GM12891 (cell line): ENCODE measurements at regions not wholly inside any gene's neighbourhood (a gene's known extent, or its start where the extent isn't known, plus 50 kb on each side); places are given as distances from the start of the nearest gene placed in this dataset.

Experiments used
- DNase-seq: peaks from one replicate; pipeline ENCODE4 v3.0.0; 2011; ENCODE audit warnings: low spot score; ENCODE audit not compliant: insufficient read length
- FAIRE-seq: peaks from 2 replicates; lab custom pipeline; 2011; peaks lifted over from hg19 to GRCh38; lab: Jason Lieb, UNC
- PAX5 ChIP-seq: IDR thresholded peaks from 2 replicates; pipeline ENCODE4 v1.6.1; 2011; ENCODE audit warnings: low read length, moderate library complexity, mild to moderate bottlenecking; ENCODE audit not compliant: insufficient read depth, severe bottlenecking
- POLR2A ChIP-seq: IDR thresholded peaks from 2 replicates; pipeline ENCODE4 v1.6.1; 2011; ENCODE audit warnings: low read depth, low read length, control low read depth
- POLR2AphosphoS5 ChIP-seq: IDR thresholded peaks from 2 replicates; pipeline ENCODE4 v1.6.1; 2011; ENCODE audit warnings: low read depth, low read length, control low read depth
- POU2F2 ChIP-seq: IDR thresholded peaks from 2 replicates; pipeline ENCODE4 v1.6.1; 2011; ENCODE audit warnings: low read depth, mild to moderate bottlenecking, control low read depth, low read length, moderate library complexity
- SPI1 ChIP-seq: IDR thresholded peaks from 2 replicates; pipeline ENCODE4 v1.6.1; 2011; ENCODE audit warnings: low read depth, low read length, control low read depth
- TAF1 ChIP-seq: IDR thresholded peaks from 2 replicates; pipeline ENCODE4 v1.6.1; 2011; ENCODE audit warnings: low read depth, low read length, control low read depth

DNA sequence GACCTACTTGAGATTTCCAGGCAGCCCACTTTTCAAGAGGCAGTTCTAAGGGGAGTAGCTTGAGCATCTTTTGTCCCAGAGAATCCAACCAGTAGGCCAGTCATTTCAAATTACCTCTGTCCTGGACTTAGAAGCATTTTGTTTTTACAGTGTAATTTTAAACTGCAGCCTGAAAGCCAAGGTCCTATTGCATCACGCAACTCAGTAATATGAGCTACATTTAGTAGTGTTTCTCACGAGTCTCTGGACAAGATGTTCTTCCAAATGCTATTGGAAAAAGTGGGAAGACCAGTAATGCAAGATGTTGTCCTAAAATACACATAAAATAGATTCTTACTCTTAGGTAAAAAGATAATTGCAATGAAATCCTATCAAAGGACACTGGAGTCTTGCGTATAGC, 182.5 kb upstream of the ARX start:
- DNase-seq (no peak), FAIRE-seq (no peak)
- TF ChIP-seq SPI1 (no peak), POU2F2 (no peak), POLR2AphosphoS5 (no peak), TAF1 (no peak), POLR2A (no peak), PAX5 (no peak)

GRCh38 chrX:25196221-25196620, 180.5 kb upstream of the ARX start:
- TF ChIP-seq PAX5, result no peak
- no peak for TF ChIP-seq SPI1
- TF ChIP-seq POU2F2, result no peak
- TF ChIP-seq POLR2A, result no peak
- TF ChIP-seq TAF1, result no peak
- TF ChIP-seq POLR2AphosphoS5, result no peak
- FAIRE-seq (no peak), DNase-seq (no peak)

- peak; percentile 31 for FAIRE-seq
- TF ChIP-seq SPI1 (no peak), POLR2AphosphoS5 (no peak), POLR2A (no peak), POU2F2 (no peak), PAX5 (no peak), TAF1 (no peak)
- no peak for DNase-seq
Measured at GRCh38 chrX:25191403-25191802, 175.6 kb upstream of the ARX start.

DNA sequence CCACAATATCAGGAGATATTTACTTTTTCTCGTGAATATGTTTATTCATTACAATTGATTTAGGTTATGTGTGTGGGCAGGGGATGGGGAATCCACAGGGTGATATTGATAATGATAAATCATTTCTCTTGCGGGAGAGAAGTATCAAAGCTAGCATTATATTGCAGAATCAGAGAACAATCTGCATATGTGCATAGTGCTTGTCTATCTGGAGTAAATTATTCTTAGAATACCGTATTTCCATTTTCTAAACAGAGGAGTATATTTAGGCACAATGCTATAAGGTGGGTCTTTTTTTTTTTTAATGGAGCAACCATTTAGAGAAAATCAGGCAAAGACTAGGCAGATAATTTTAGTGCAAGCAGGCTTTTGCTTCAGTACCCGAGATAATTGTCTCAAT, 166.0 kb upstream of the ARX start:
- no peak for FAIRE-seq

GRCh38 chrX:25180242-25180641, 164.5 kb upstream of the ARX start:
- no peak for FAIRE-seq

More for the DNA sequence above, 166.0 kb upstream of the ARX start:
- TF ChIP-seq PAX5 (no peak), TAF1 (no peak), POLR2AphosphoS5 (no peak), SPI1 (no peak), POLR2A (no peak), POU2F2 (no peak)
- no peak for DNase-seq

DNA sequence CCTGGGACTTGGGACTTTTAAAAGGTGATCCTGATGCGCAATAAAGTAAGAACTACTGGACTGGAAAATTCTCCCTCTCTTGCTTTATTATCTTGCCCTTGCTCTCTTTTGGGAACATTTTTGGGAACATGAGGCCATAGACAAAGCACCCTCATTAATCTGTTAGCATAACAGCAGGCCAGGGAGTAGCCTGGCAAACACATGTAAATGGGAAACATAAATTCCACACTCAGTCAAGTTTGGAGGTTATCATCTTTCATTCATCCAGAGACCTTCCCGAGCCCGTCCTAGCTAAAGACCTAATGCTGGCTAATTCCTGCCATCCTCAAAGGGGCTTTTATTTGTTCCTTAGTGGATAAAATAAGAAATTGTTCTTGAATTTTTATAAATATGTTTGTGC, 162.8 kb upstream of the ARX start:
- DNase-seq, result no peak
- FAIRE-seq, result no peak
- TF ChIP-seq SPI1, result no peak
- no peak for TF ChIP-seq TAF1
- no peak for TF ChIP-seq POU2F2
- TF ChIP-seq POLR2AphosphoS5, result no peak
- no peak for TF ChIP-seq PAX5
- no peak for TF ChIP-seq POLR2A

More at GRCh38 chrX:25180242-25180641, 164.5 kb upstream of the ARX start:
- TF ChIP-seq POU2F2 (no peak), POLR2A (no peak), PAX5 (no peak), SPI1 (no peak), TAF1 (no peak), POLR2AphosphoS5 (no peak)
- DNase-seq, result no peak

- no peak for TF ChIP-seq POU2F2
- TF ChIP-seq SPI1, result no peak
- TF ChIP-seq POLR2A, result no peak
- TF ChIP-seq POLR2AphosphoS5, result no peak
- no peak for TF ChIP-seq TAF1
- no peak for TF ChIP-seq PAX5
- FAIRE-seq, result no peak
- no peak for DNase-seq
Measured at GRCh38 chrX:25175743-25176142, 160.0 kb upstream of the ARX start.

DNA sequence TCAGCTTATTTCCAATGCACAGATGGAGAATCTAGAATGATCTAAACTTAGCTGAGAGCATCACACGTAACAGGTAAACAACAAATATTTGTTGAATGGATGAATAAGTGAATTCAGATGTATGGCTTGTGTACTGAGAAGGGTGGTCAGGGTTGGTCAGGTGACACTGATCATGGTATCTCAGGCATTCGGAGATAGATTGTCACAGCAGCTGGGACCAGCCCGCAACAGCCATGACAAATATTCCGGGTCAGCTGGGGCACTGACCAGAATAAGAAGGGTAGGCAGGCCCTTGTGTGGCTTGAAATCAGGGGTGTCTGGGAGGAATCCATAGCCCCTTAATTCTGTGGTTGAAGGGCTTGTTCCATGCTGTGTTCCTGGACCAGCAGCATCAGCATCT, 159.4 kb upstream of the ARX start:
- TF ChIP-seq PAX5, result no peak
- no peak for TF ChIP-seq TAF1
- no peak for TF ChIP-seq POLR2AphosphoS5
- TF ChIP-seq SPI1, result no peak
- TF ChIP-seq POU2F2, result no peak
- no peak for TF ChIP-seq POLR2A
- DNase-seq (no peak), FAIRE-seq (no peak)

DNA sequence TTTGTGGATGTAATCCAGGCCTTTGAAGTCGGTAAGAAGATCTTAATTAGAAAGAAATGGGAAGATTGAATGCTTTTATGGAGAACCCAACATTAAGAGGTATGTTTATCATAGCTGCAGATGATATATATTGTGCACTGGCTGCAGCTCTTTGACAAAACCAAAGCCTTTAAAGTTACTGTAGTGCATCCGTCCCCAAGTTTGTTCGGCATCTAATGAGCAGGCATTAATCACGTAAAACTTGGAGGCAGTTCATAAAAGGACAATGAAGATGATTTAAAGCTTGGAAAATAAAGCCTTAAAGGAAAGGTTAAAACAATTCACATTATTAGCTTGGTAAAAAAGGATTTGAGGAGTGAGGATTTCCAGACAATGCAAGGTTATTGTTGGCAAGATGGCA, 150.8 kb upstream of the ARX start:
- DNase-seq, result no peak
- no peak for FAIRE-seq
- no peak for TF ChIP-seq POU2F2
- TF ChIP-seq PAX5, result no peak
- TF ChIP-seq POLR2AphosphoS5, result no peak
- no peak for TF ChIP-seq POLR2A
- TF ChIP-seq SPI1, result no peak
- TF ChIP-seq TAF1, result no peak

DNA sequence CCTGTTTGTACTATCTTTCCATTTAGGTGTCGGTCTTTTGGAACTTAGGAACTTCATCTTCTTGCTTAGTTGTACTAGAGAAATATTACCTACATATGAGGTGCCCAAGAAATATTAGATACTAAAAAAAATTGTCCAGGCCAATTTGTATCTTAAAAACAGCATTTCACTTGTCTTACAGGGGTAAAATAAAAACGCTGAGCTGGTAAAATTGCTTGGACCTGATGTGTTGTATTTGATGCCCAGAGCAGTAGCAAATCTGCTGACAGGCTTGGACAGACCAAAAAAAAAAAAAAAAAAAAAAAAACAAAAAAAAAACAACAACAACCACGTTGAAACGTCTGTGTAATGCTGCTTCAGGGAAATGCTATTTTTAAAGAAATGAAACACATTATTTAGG, 150.4 kb upstream of the ARX start:
- TF ChIP-seq TAF1, result no peak
- no peak for TF ChIP-seq POU2F2
- no peak for DNase-seq
- FAIRE-seq, result no peak
